ENCODE measurements at regions not wholly inside any gene's neighbourhood (a gene's known extent, or its start where the extent isn't known, plus 50 kb on each side); places are given as distances from the start of the nearest gene placed in this dataset.

- DNase-seq, result no peak
These were observed 59.7 kb upstream of the BCOR start for GRCh38 chrX:40157228-40158035.

GRCh38 chrX:40156470-40157227 lies 58.9 kb upstream of the BCOR start:
- no peak for DNase-seq

GRCh38 chrX:40155589-40156469 lies 58.1 kb upstream of the BCOR start:
- no peak for DNase-seq

GRCh38 chrX:40154853-40155588 lies 57.3 kb upstream of the BCOR start:
- DNase-seq, result no peak

- no peak for DNase-seq
These were observed 56.6 kb upstream of the BCOR start for GRCh38 chrX:40154250-40154852.

- peak in 2 of 4 experiments; percentile 17 to 18 for DNase-seq
These were observed 55.8 kb upstream of the BCOR start for GRCh38 chrX:40153345-40154249.

GRCh38 chrX:40152741-40153344 lies 55.1 kb upstream of the BCOR start:
- no peak for DNase-seq

- peak in 2 of 4 experiments; percentile 7 to 18 for DNase-seq
These were observed 54.5 kb upstream of the BCOR start for GRCh38 chrX:40152173-40152711.

- no peak for DNase-seq
These were observed 53.7 kb upstream of the BCOR start for GRCh38 chrX:40151211-40152172.

GRCh38 chrX:40150503-40150902 lies 52.7 kb upstream of the BCOR start:
- no peak for DNase-seq

GRCh38 chrX:40149286-40150175 lies 51.8 kb upstream of the BCOR start:
- no peak for DNase-seq

GRCh38 chrX:40148385-40149285 lies 50.9 kb upstream of the BCOR start:
- DNase-seq, result no peak

GRCh38 chrX:40147971-40148370 lies 50.2 kb upstream of the BCOR start:
- no peak for DNase-seq

Measured in activated CD4-positive, CD25-positive, alpha-beta regulatory T cell (primary cell).